Progenitor cell of endocrine pancreas (in vitro differentiated cells): ENCODE measurements at regions not wholly inside any gene's neighbourhood (a gene's known extent, or its start where the extent isn't known, plus 50 kb on each side); places are given as distances from the start of the nearest gene placed in this dataset.

Experiments
- DNase-seq: peaks from one replicate; pipeline ENCODE4 v3.0.0; 2021; ENCODE audit warnings: low spot score; ENCODE audit not compliant: unreplicated experiment
- H3K27ac Mint-ChIP-seq: 2 replicates; pipeline ENCODE4 v1.8.0; 2021; ENCODE audit warnings: mild to moderate bottlenecking, moderate library complexity, mixed read lengths
- H3K27me3 Mint-ChIP-seq: 2 replicates; pipeline ENCODE4 v1.8.0; 2021; ENCODE audit warnings: mixed read lengths
- H3K36me3 Mint-ChIP-seq: 2 replicates; pipeline ENCODE4 v1.8.0; 2022; ENCODE audit warnings: mixed read lengths; ENCODE audit not compliant: insufficient read depth
- H3K4me1 Mint-ChIP-seq: 2 replicates; pipeline ENCODE4 v1.8.0; 2021; ENCODE audit warnings: low read depth, mixed read lengths
- H3K4me3 Mint-ChIP-seq: 2 replicates; pipeline ENCODE4 v1.8.0; 2021; ENCODE audit warnings: low read depth, mild to moderate bottlenecking, moderate library complexity, mixed read lengths
- H3K9me3 Mint-ChIP-seq: 2 replicates; pipeline ENCODE4 v1.8.0; 2021; ENCODE audit warnings: low read depth, mixed read lengths
- TF ChIP-seq, protein P1 (sequence below): fragments of 200-600 bp; sonication (generic); IDR thresholded peaks from one replicate; pipeline ENCODE4 v1.5.0; 2021; ENCODE audit warnings: antibody characterized with exemption, mild to moderate bottlenecking; ENCODE audit not compliant: unreplicated experiment

DNA sequence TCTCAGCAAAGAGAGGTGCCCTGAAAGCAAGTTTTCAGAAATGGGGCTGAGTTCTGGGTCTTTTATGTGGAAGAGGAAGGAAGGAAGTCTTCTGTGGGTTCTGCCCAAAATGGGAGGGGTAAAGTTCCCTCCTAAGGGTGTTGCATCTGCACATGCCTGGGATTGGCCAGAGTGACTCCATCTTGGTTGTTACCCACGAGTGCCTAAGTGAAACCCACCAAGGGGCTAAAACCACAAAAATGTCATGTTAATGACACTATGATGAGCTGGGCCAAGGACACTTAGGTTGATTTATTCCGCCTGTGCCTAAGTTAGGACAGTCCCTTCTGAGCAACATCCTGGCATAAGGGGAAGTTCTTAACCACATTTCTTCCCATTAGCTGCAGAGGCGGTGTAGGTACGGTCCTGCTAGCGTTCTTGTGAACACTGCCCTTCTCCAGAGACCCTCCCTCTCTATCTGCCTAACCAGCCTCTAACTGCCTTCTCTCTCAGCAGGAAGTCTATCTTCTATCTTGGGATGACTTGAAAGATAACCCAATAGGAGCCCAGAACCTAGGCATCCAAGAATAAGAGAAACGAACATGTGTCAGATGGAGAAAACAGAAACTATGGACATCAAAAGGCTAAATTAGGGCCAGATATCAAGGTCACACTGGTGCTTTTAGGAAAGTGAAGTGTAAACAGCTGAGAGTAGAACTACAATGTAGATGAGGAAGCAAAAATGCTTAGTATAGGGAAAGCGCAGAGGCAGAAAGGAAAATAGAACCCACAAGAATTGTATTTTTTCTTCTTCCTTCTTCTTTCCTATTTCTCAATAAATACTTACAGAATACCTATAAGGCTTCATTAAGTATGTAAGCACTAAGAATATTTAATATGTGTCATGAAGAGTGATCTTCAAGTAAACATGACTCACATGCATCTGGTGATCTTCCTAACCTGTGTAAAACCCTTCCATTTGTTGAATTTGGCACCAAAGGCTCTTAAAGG, 104.2 kb upstream of the AMN1 start:
- DNase-seq, result no peak
- H3K36me3 Mint-ChIP-seq, result peaks cover 10% of the 10 kb centered on the region
- no peaks in the 10 kb centered on the region for H3K4me1 Mint-ChIP-seq
- H3K27ac Mint-ChIP-seq, result no peak overlapping the region
- no peak overlapping the region for H3K4me3 Mint-ChIP-seq
- no peaks in the 10 kb centered on the region for H3K27me3 Mint-ChIP-seq
- TF ChIP-seq, protein P1, sequence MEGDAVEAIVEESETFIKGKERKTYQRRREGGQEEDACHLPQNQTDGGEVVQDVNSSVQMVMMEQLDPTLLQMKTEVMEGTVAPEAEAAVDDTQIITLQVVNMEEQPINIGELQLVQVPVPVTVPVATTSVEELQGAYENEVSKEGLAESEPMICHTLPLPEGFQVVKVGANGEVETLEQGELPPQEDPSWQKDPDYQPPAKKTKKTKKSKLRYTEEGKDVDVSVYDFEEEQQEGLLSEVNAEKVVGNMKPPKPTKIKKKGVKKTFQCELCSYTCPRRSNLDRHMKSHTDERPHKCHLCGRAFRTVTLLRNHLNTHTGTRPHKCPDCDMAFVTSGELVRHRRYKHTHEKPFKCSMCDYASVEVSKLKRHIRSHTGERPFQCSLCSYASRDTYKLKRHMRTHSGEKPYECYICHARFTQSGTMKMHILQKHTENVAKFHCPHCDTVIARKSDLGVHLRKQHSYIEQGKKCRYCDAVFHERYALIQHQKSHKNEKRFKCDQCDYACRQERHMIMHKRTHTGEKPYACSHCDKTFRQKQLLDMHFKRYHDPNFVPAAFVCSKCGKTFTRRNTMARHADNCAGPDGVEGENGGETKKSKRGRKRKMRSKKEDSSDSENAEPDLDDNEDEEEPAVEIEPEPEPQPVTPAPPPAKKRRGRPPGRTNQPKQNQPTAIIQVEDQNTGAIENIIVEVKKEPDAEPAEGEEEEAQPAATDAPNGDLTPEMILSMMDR, result no peak
- peaks cover 54% of the 10 kb centered on the region for H3K9me3 Mint-ChIP-seq

DNA sequence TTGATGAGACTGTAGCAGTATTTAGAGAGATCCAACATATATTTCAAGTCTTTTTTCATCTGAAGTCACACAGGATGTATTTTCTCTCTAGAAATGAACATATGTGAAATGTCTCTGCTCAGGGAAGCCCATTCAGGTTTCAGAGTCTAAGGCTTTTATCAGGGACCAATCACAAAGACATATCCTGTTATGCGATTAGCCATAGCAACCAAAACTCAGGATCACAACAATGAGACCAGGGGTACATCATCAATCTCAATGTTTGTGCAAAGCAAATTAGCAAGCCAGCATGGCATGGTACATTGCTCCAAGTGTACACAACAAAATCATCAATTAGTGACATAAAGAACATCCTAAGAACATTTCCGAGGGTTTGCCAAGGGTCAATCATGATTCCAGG, 99.2 kb upstream of the AMN1 start:
- Mint-ChIP-seq H3K36me3 (peaks cover 28% of the 10 kb centered on the region), H3K27ac (no peak overlapping the region), H3K4me1 (no peaks in the 10 kb centered on the region), H3K27me3 (no peaks in the 10 kb centered on the region), H3K9me3 (peaks cover 67% of the 10 kb centered on the region), H3K4me3 (no peak overlapping the region)
- DNase-seq, result no peak
- TF ChIP-seq, protein P1, result no peak

DNA sequence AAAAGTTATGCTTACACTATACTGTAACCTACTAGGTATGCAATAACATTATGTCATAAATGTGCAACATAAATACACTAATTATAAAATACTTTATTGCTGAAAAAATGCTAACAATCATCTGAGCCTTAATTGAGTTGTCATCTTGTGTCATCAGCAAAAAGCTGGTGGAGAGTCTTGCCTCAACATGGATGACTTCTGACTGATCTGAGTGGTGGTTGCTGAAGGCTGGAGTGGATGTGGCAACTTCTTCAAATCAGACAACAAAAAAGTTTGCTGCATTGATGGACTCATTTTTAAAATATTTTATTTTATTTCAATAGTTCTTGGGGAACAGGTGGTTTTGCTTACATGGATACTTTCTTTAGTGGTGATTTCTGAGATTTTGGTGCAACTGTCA, 93.9 kb upstream of the AMN1 start:
- no peak overlapping the region for H3K4me3 Mint-ChIP-seq
- TF ChIP-seq, protein P1, result no peak
- H3K36me3 Mint-ChIP-seq, result peaks cover 21% of the 10 kb centered on the region
- no peaks in the 10 kb centered on the region for H3K27me3 Mint-ChIP-seq
- no peak overlapping the region for H3K27ac Mint-ChIP-seq
- no peak for DNase-seq
- peaks cover 42% of the 10 kb centered on the region for H3K9me3 Mint-ChIP-seq
- peaks cover 4% of the 10 kb centered on the region for H3K4me1 Mint-ChIP-seq

DNA sequence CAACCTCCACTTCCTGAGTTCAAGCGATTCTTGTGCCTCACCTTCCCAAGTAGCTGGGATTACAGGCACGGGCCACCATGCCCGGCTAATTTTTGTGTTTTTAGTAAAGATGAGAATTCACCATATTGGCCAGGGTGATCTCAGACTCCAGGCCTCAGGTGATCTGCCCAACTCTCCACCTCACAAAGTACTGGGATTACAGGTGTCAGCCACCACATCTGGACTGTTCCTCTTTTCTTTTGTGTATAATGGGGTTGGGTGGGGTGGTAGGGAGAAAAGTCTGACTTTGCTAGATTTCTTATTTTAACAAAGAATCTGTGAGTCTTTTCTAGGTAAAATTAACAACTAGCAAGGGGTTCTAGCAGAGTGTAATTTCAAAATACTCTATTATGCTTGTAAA, 92.7 kb upstream of the AMN1 start:
- H3K36me3 Mint-ChIP-seq, result peaks cover 22% of the 10 kb centered on the region
- TF ChIP-seq, protein P1, result no peak
- H3K4me3 Mint-ChIP-seq, result no peak overlapping the region
- H3K27me3 Mint-ChIP-seq, result no peaks in the 10 kb centered on the region
- no peak overlapping the region for H3K27ac Mint-ChIP-seq
- DNase-seq, result no peak
- peaks cover 6% of the 10 kb centered on the region for H3K4me1 Mint-ChIP-seq
- H3K9me3 Mint-ChIP-seq, result peaks cover 43% of the 10 kb centered on the region

DNA sequence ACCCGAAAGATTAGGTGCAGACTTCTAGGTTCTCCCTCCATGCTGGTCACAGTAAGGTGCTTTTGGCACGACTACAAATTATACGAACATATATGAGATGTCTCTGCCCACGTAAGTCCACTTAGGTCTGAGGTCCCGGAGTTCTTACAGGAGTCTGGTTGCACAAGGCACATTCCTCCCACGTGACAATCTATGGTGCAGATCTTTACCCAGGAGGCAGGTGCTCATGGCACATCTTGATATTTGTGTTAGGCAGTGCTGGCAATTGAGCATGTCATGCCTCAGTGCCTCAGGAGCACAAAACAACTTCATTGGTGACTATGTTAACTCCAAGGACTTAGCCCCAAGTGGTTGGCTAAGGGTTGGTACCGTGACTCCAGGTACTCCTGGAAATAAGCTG, 92.0 kb upstream of the AMN1 start:
- Mint-ChIP-seq H3K36me3 (peaks cover 21% of the 10 kb centered on the region), H3K4me1 (peaks cover 9% of the 10 kb centered on the region)
- no peak for DNase-seq

More for the DNA sequence above, 92.0 kb upstream of the AMN1 start:
- Mint-ChIP-seq H3K27me3 (no peaks in the 10 kb centered on the region), H3K27ac (no peak overlapping the region), H3K9me3 (peaks cover 40% of the 10 kb centered on the region), H3K4me3 (no peak overlapping the region)
- TF ChIP-seq, protein P1, result no peak
